Cardiac fibroblast (primary cell): ENCODE measurements at regions not wholly inside any gene's neighbourhood (a gene's known extent, or its start where the extent isn't known, plus 50 kb on each side); places are given as distances from the start of the nearest gene placed in this dataset.
A peak's percentile ranks its signal among the peaks of the same experiment; 100 is the strongest.

Source experiments
- DNase-seq, 2 donors: peaks; one replicate each; pipeline versions ENCODE4 v3.0.0 to v3.0.0-alpha.2; 2010; ENCODE audit warnings: low read depth in 2 of 2
- H3K4me3 ChIP-seq, 2 donors: replicated peaks in 1 of 2; 1 replicate in 1 of 2; 2 replicates in 1 of 2; pipeline ENCODE4 v1.5.1; 2011; ENCODE audit warnings: low read depth in 2 of 2, low read length in 2 of 2, mild to moderate bottlenecking in 2 of 2, moderate library complexity in 1 of 2
- TF ChIP-seq, protein P1 (sequence below): IDR thresholded peaks from one replicate; pipeline ENCODE4 v1.5.1; 2011; ENCODE audit warnings: low read depth, mild to moderate bottlenecking, low read length, inconsistent platforms

DNA sequence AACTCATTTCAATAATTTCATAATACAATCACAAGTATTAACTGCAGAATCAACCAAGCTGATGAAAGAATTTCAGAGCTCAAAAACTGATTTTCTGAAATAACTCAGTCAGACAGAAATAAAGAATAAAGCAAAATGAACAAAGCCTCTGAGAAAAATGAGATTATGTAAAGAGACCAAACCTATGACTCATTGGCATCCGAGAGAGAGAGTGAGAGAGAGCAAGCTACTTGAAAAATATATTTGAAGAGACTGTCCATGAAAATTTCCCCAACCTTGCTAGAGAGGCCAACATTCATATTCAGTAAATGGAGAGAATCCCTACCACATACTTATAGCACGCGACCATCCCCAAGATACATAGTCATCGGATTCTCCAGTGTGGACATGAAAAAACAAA is 1376.4 kb downstream of the CDH11 start:
- peak; percentile 30 to 42 for DNase-seq
- TF ChIP-seq, protein P1, sequence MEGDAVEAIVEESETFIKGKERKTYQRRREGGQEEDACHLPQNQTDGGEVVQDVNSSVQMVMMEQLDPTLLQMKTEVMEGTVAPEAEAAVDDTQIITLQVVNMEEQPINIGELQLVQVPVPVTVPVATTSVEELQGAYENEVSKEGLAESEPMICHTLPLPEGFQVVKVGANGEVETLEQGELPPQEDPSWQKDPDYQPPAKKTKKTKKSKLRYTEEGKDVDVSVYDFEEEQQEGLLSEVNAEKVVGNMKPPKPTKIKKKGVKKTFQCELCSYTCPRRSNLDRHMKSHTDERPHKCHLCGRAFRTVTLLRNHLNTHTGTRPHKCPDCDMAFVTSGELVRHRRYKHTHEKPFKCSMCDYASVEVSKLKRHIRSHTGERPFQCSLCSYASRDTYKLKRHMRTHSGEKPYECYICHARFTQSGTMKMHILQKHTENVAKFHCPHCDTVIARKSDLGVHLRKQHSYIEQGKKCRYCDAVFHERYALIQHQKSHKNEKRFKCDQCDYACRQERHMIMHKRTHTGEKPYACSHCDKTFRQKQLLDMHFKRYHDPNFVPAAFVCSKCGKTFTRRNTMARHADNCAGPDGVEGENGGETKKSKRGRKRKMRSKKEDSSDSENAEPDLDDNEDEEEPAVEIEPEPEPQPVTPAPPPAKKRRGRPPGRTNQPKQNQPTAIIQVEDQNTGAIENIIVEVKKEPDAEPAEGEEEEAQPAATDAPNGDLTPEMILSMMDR = no peak
- H3K4me3 ChIP-seq = no peak overlapping the region

DNA sequence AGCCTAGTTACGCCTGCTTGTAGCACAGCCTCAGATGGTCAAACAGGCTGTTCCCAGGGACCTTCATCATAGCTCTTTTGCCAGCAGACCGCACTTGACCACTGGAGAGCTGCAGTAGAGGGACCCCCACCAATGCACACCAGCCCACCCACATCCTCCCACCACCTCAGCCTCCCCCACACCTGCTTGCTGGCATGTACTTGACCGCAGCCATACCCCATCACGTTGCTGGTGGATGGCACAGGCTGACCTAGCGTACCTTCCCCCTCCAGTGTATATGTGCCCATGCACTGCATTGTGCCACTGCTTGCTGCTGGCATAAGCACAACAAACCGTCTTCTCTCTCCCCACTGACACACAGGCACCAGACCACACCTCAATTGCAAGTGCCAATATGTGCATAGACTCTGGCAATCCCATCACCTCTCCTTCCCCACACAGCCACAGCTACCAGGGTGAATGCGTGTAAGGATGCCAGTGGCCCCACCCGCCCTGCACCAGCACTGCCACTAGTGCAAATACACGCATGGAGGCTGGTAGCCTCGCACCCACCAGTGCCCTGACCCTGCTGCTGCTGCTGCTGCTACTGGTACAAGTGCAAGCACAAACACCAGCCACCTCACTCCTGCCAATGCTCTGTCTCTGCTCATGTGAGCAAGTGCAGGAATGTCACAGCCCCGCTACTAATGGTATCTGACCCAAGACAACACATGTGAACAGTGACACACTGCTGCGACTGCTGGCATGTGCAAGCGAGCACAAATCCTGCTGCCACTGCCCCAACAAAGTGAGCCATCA is 1377.6 kb downstream of the CDH11 start:
- H3K4me3 ChIP-seq = no peak overlapping the region
- DNase-seq = no peak
- TF ChIP-seq, protein P1 = no peak

DNA sequence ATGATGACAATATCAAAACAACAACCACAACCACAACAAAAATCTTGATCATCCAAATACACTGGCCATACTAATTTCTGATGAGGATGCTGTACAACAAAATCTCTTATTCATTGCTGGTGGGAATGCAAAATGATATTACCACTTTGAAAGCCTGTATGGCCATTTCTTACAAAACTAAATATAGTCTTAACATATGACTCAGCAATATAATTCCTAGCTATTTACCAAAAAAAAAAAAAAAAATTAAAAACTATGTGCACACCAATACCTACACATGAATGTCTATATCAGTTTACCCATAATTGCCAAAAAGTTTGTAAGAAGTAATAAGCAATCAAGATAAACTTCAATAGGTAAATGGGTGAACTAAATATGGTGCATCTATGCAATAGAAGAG is 1379.7 kb downstream of the CDH11 start:
- H3K4me3 ChIP-seq = no peak overlapping the region
- TF ChIP-seq, protein P1 = no peak
- no peak for DNase-seq

DNA sequence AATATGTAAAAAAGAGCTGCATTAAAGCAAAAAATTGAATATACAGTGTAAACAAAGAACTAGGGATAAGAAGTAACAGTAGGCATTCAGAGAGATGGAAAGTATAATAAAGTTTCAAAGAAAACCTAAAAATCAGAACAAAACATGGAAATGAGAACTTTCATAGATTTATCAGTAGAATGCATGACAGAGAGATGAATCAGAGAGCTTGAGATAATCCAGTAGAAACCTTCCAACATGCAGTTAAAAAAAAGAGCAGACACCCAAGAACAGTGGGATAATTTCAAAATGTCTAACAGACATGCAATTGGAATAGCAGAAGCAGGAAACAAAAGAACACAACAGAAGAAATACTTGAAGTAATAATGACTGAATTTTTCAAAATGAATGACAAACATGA is 1384.2 kb downstream of the CDH11 start:
- TF ChIP-seq, protein P1 = no peak
- peak; percentile 42 to 70 for DNase-seq
- H3K4me3 ChIP-seq = no peak overlapping the region

DNA sequence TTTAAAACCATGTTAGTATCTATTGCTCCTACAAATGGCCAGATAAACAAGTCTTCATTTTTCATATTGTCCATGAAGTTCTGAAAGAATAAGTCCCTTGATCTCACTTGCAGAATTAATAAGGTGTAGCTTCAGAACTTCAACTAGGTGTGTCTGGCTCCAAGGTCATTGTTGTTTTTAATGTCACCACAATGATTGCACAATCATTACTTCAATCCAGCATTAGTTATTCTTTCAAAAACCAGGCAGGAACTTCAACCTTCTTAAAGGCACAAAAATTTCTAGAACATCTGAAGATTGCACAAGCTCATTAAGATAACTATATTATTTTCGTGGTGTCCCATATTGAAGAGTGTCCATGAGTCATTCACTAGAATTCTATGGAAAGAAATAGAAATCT is 1386.4 kb downstream of the CDH11 start:
- DNase-seq = peak in 1 of 2 donors; percentile 19
- TF ChIP-seq, protein P1 = no peak
- no peak overlapping the region for H3K4me3 ChIP-seq

DNA sequence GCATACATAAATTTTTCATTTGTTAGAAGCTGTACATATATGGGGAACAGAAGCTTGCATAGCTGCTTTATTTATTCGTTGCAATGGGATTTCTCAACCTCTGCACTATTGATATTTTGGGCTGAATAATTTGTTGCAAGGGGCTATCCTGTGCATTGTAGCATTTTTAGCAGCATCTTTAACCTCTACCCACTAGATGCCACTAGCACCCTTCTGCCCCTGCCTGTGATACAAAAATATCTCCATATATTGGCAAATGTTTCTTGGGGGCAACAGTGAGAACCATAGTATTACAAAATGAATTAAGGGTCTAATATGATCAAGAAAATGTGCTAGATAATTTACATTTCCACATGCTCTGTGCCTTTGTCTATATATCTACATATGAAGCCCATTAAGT is 1401.0 kb downstream of the CDH11 start:
- no peak overlapping the region for H3K4me3 ChIP-seq
- DNase-seq = peak in 1 of 2 donors; percentile 22
- TF ChIP-seq, protein P1 = peak; percentile 7

DNA sequence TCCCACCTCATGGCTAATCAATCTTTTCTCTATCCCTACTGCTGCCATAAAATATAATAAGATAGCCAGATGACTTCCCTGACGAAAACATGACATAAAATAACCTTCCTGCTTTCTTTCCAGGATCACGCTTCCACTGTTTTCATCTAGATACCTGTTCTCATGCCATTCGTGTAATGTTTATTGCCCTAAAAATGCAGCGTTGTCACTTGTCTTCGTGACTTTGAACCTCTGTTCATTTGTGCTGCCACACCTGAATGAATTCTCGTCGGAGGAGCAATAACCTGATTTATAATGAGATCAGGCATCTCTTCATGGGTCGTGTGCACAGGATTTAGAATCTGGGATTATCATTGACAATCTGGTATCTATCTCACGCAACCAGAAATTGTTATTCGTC is 1401.9 kb downstream of the CDH11 start:
- no peak for DNase-seq
- TF ChIP-seq, protein P1 = no peak
- H3K4me3 ChIP-seq = no peak overlapping the region
